ENCODE measurements at regions not wholly inside any gene's neighbourhood (a gene's known extent, or its start where the extent isn't known, plus 50 kb on each side); places are given as distances from the start of the nearest gene placed in this dataset.

- no peak for DNase-seq (ENCODE audit: low read depth)
- no peak for TF ChIP-seq CTCF (IDR thresholded peaks at IDR 0.05; ENCODE audit: insufficient read depth, low read depth, low read length, missing control alignments)
- no peak overlapping the region for H3K4me3 ChIP-seq (ENCODE audit: low read depth, low read length)
Observed at GRCh38 chr7:34544621-34545020, 113.4 kb upstream of the NPSR1 start.

GRCh38 chr7:34550996-34551395 lies 107.0 kb upstream of the NPSR1 start:
- no peak for TF ChIP-seq CTCF (IDR thresholded peaks at IDR 0.05; ENCODE audit: insufficient read depth, low read depth, low read length, missing control alignments)
- no peak for DNase-seq (ENCODE audit: low read depth)
- H3K4me3 ChIP-seq (ENCODE audit: low read depth, low read length) = no peak overlapping the region

- TF ChIP-seq CTCF (IDR thresholded peaks at IDR 0.05; ENCODE audit: insufficient read depth, low read depth, low read length, missing control alignments) = no peak
- no peak for DNase-seq (ENCODE audit: low read depth)
- no peak overlapping the region for H3K4me3 ChIP-seq (ENCODE audit: low read depth, low read length)
Observed at GRCh38 chr7:34552502-34552901, 105.5 kb upstream of the NPSR1 start.

GRCh38 chr7:34558022-34558421 lies 100.0 kb upstream of the NPSR1 start:
- H3K4me3 ChIP-seq (ENCODE audit: low read depth, low read length) = no peak overlapping the region
- DNase-seq (ENCODE audit: low read depth) = no peak
- no peak for TF ChIP-seq CTCF (IDR thresholded peaks at IDR 0.05; ENCODE audit: insufficient read depth, low read depth, low read length, missing control alignments)

GRCh38 chr7:34564091-34564490 lies 93.9 kb upstream of the NPSR1 start:
- DNase-seq (ENCODE audit: low read depth) = no peak
- H3K4me3 ChIP-seq (ENCODE audit: low read depth, low read length) = no peak overlapping the region
- TF ChIP-seq CTCF (IDR thresholded peaks at IDR 0.05; ENCODE audit: insufficient read depth, low read depth, low read length, missing control alignments) = no peak

- DNase-seq (ENCODE audit: low read depth) = no peak
- no peak overlapping the region for H3K4me3 ChIP-seq (ENCODE audit: low read depth, low read length)
- TF ChIP-seq CTCF (IDR thresholded peaks at IDR 0.05; ENCODE audit: insufficient read depth, low read depth, low read length, missing control alignments) = no peak
Observed at GRCh38 chr7:34567906-34568305, 90.1 kb upstream of the NPSR1 start.

- TF ChIP-seq CTCF (IDR thresholded peaks at IDR 0.05; ENCODE audit: insufficient read depth, low read depth, low read length, missing control alignments) = no peak
- H3K4me3 ChIP-seq (ENCODE audit: low read depth, low read length) = no peak overlapping the region
- DNase-seq (ENCODE audit: low read depth) = no peak
Observed at GRCh38 chr7:34569975-34570699, 87.9 kb upstream of the NPSR1 start.

Data from GM12865 (cell line).